SK-N-SH (cell line): ENCODE measurements at regions not wholly inside any gene's neighbourhood (a gene's known extent, or its start where the extent isn't known, plus 50 kb on each side); places are given as distances from the start of the nearest gene placed in this dataset.

Source experiments
- CTCF ChIA-PET: fragments of 300-600, 350-600 bp; formaldehyde crosslinking; extraction: SDS; loops from one replicate; lab custom pipeline; 2021; lab: Yijun Ruan, JAX
- POLR2A ChIA-PET: fragments of 350-600 bp; sonication (Branson Sonifier 250); formaldehyde crosslinking; extraction: SDS; loops from one replicate; lab custom pipeline; 2020; ENCODE audit warnings: antibody characterized with exemption, inconsistent platforms; lab: Yijun Ruan, JAX
- DNase-seq: peaks from one replicate; pipeline ENCODE4 v3.0.0; 2012
- H2AFZ ChIP-seq: fragments of 200-600 bp; sonication (generic); 2 replicates; pipeline ENCODE4 v1.8.1; 2016; ENCODE audit warnings: antibody characterized with exemption, mild to moderate bottlenecking, low read depth
- H3F3A ChIP-seq: fragments of 200-600 bp; sonication (generic); replicated peaks from 2 replicates; pipeline ENCODE3; 2016; ENCODE audit warnings: antibody characterized with exemption, mild to moderate bottlenecking; ENCODE audit not compliant: insufficient read depth
- H3K27ac ChIP-seq, 2 experiments: fragments of 200-500 bp in 1 of 2; fragments of 200-600 bp in 1 of 2; sonication (Bioruptor generic) in 1 of 2; sonication (generic), shearing (Covaris generic) in 1 of 2; 2 replicates each; pipeline versions ENCODE4 v1.5.1 to v1.6.1; 2014 to 2016; ENCODE audit warnings: low read depth in 2 of 2, inconsistent platforms in 1 of 2, low read length in 1 of 2, mild to moderate bottlenecking in 1 of 2, mixed read lengths in 1 of 2
- H3K27me3 ChIP-seq: fragments of 200-600 bp; sonication (generic), shearing (Covaris generic); 2 replicates; pipeline ENCODE4 v1.6.1; 2016; ENCODE audit warnings: mixed run types; ENCODE audit not compliant: insufficient read depth
- H3K36me3 ChIP-seq, 2 experiments: fragments of 200-500 bp in 1 of 2; fragments of 200-600 bp in 1 of 2; sonication (Bioruptor generic) in 1 of 2; sonication (generic) in 1 of 2; replicated peaks in 1 of 2; 2 replicates each; pipeline versions ENCODE3 to v1.5.1; 2014 to 2016; ENCODE audit warnings: low read length in 1 of 2, mild to moderate bottlenecking in 1 of 2; ENCODE audit not compliant: insufficient read depth in 2 of 2, control insufficient read depth in 1 of 2
- H3K4me1 ChIP-seq, 2 experiments: fragments of 200-500 bp in 1 of 2; fragments of 200-600 bp in 1 of 2; sonication (Bioruptor generic) in 1 of 2; sonication (generic), shearing (Covaris generic) in 1 of 2; 2 replicates each; pipeline versions ENCODE4 v1.5.1 to v1.6.1; 2014 to 2016; ENCODE audit warnings: low read depth in 1 of 2, low read length in 1 of 2, mixed run types in 1 of 2; ENCODE audit not compliant: insufficient read depth in 2 of 2, control insufficient read depth in 1 of 2
- H3K4me2 ChIP-seq: fragments of 200-600 bp; sonication (generic), shearing (Covaris generic); 2 replicates; pipeline ENCODE4 v1.6.1; 2017; ENCODE audit warnings: mixed run types
- H3K4me3 ChIP-seq, 2 experiments: fragments of 200-500 bp in 1 of 2; fragments of 200-600 bp in 1 of 2; sonication (Bioruptor generic) in 1 of 2; sonication (generic), shearing (Covaris generic) in 1 of 2; 2 replicates each; pipeline versions ENCODE4 v1.5.1 to v1.8.1; 2014 to 2016; ENCODE audit warnings: low read depth in 2 of 2, inconsistent platforms in 1 of 2, low read length in 1 of 2, mild to moderate bottlenecking in 1 of 2, mixed read lengths in 1 of 2, moderate library complexity in 1 of 2
- H3K79me2 ChIP-seq: fragments of 200-600 bp; sonication (generic); 2 replicates; pipeline ENCODE4 v1.8.1; 2017; ENCODE audit warnings: mild to moderate bottlenecking; ENCODE audit not compliant: insufficient read depth
- H3K9ac ChIP-seq: fragments of 200-600 bp; sonication (generic); 2 replicates; pipeline ENCODE4 v1.6.1; 2017; ENCODE audit warnings: mixed run types
- H3K9me2 ChIP-seq: fragments of 200-600 bp; sonication (generic); 2 replicates; pipeline ENCODE4 v1.6.1; 2017; ENCODE audit warnings: mixed run types
- H3K9me3 ChIP-seq: fragments of 200-600 bp; sonication (generic); 2 replicates; pipeline ENCODE4 v1.6.1; 2017; ENCODE audit warnings: mixed run types, mild to moderate bottlenecking, moderate library complexity
- H4K20me1 ChIP-seq: fragments of 200-600 bp; sonication (generic); 2 replicates; pipeline ENCODE4 v1.6.1; 2017; ENCODE audit warnings: mild to moderate bottlenecking, mixed run types; ENCODE audit not compliant: insufficient read depth
- CHD2 ChIP-seq: fragments of 150-350 bp; IDR thresholded peaks from 2 replicates; pipeline ENCODE4 v1.6.1; 2018; ENCODE audit warnings: low read length; ENCODE audit not compliant: partially characterized antibody
- ELF1 ChIP-seq: IDR thresholded peaks from 2 replicates; pipeline ENCODE4 v1.4.0; 2012
- EZH2phosphoT487 ChIP-seq: fragments of 200-600 bp; sonication (generic); IDR thresholded peaks from 2 replicates; pipeline ENCODE4 v1.6.1; 2017; ENCODE audit warnings: low read depth, mixed run types, mild to moderate bottlenecking, antibody characterized with exemption, moderate library complexity, borderline replicate concordance
- FOSL2 ChIP-seq: IDR thresholded peaks from 2 replicates; pipeline ENCODE4 v1.4.0; 2012; ENCODE audit warnings: low read depth, mild to moderate bottlenecking, moderate library complexity, borderline replicate concordance
- GABPA ChIP-seq: IDR thresholded peaks from 2 replicates; pipeline ENCODE4 v1.4.0; 2012; ENCODE audit warnings: low read depth, mild to moderate bottlenecking
- MEF2A ChIP-seq: IDR thresholded peaks from 2 replicates; pipeline ENCODE4 v1.4.0; 2012; ENCODE audit warnings: low read depth, borderline replicate concordance
- MXI1 ChIP-seq: IDR thresholded peaks from 2 replicates; pipeline ENCODE4 v1.6.1; 2012; ENCODE audit warnings: mild to moderate bottlenecking, low read depth, low read length, improper control_type of control experiment
- NFIC ChIP-seq: IDR thresholded peaks from 2 replicates; pipeline ENCODE4 v1.4.0; 2012; ENCODE audit warnings: borderline replicate concordance
- POLR2AphosphoS5 ChIP-seq: IDR thresholded peaks from 2 replicates; pipeline ENCODE4 v1.6.1; 2012; ENCODE audit warnings: low read depth, low read length
- RAD21 ChIP-seq: IDR thresholded peaks from 2 replicates; pipeline ENCODE4 v1.6.1; 2012; ENCODE audit warnings: mild to moderate bottlenecking, low read length
- RFX5 ChIP-seq: IDR thresholded peaks from 2 replicates; pipeline ENCODE4 v1.6.1; 2012; ENCODE audit warnings: mild to moderate bottlenecking, improper control_type of control experiment, low read length
- SIN3A ChIP-seq: IDR thresholded peaks from 2 replicates; pipeline ENCODE4 v1.6.1; 2012; ENCODE audit warnings: low read depth, mild to moderate bottlenecking, low read length, moderate library complexity, borderline replicate concordance
- TCF12 ChIP-seq: IDR thresholded peaks from 2 replicates; pipeline ENCODE4 v1.4.0; 2012
- TEAD4 ChIP-seq: IDR thresholded peaks from 2 replicates; pipeline ENCODE4 v1.4.0; 2012; ENCODE audit warnings: mild to moderate bottlenecking, borderline replicate concordance; ENCODE audit not compliant: insufficient read depth
- USF1 ChIP-seq: IDR thresholded peaks from 2 replicates; pipeline ENCODE4 v1.4.0; 2012; ENCODE audit warnings: low read depth, borderline replicate concordance
- WGBS: methylation state at CpG from one replicate; pipeline ENCODE4 v1.1.6; 2017; ENCODE audit warnings: low lambda C conversion rate; 5-methylcytosine and 5-hydroxymethylcytosine counted together
- TF ChIP-seq, protein P1 (sequence below): IDR thresholded peaks from 2 replicates; pipeline ENCODE4; 2012
- TF ChIP-seq, protein P2 (sequence below): fragments of 150-350 bp; IDR thresholded peaks from 2 replicates; pipeline ENCODE4 v1.6.1; 2017; ENCODE audit warnings: antibody characterized with exemption, low read length, low read depth, borderline replicate concordance

GRCh38 chr2:7612969-7613368 lies 695.8 kb downstream of the RNF144A start:
- ChIA-PET POLR2A (no interaction called here), CTCF (interaction anchor here (1.3 kb wide), 1 partner anchor 23 kb away, joined by 3 read pairs; no protein-coding TSS in a partner anchor)
- H4K20me1 ChIP-seq: no peaks in the 10 kb centered on the region
- H3K9me3 ChIP-seq: no peaks in the 10 kb centered on the region
- peaks cover 0 to 5% of the 10 kb centered on the region in 2 experiments; a peak in 1 of 4 replicates for H3K4me1 ChIP-seq
- no peaks in the 10 kb centered on the region for H3K36me3 ChIP-seq
- WGBS: 38% methylated on average over 3 of the region's 3 CpGs
- TF ChIP-seq RAD21: no peak
- peak; percentile 35; the same call in 1 of the 2 replicates for TF ChIP-seq FOSL2
- no peak overlapping the region for H3K9ac ChIP-seq
- no peak overlapping the region for H2AFZ ChIP-seq
- no peaks in the 10 kb centered on the region for H3K9me2 ChIP-seq
- H3K4me2 ChIP-seq: no peak overlapping the region
- H3F3A ChIP-seq: no peaks in the 10 kb centered on the region
- H3K27me3 ChIP-seq: no peaks in the 10 kb centered on the region
- DNase-seq: no peak
- H3K27ac ChIP-seq: no peak overlapping the region
- no peak overlapping the region for H3K4me3 ChIP-seq
- no peaks in the 10 kb centered on the region for H3K79me2 ChIP-seq

DNA sequence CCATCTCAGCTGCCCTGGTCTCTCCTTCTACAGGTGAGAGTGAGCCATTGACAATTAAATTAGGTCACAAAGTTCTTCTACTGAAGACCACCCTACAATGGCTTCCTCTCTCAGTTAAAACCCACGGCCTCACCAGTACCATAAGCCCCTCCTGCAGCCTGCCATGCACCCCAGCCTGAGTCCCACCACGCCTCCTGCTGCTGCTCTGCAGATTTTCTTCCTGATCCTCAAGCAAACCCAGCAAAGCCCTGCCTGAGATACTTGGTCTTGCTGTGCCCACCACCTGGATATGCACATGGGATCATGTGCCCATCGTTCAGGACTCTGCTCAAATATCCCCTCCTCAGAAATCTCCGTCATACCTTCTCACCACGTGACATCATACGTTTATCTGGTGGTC lies 696.6 kb downstream of the RNF144A start:
- H3K4me1 ChIP-seq: peaks cover 0 to 5% of the 10 kb centered on the region in 2 experiments; a peak in 1 of 4 replicates
- H3K27me3 ChIP-seq: no peaks in the 10 kb centered on the region
- ChIA-PET CTCF (no interaction called here), POLR2A (no interaction called here)
- H3K9me2 ChIP-seq: no peaks in the 10 kb centered on the region
- H3K36me3 ChIP-seq: no peaks in the 10 kb centered on the region
- H2AFZ ChIP-seq: no peak overlapping the region
- 63% methylated on average over 6 of the region's 6 CpGs for WGBS
- H4K20me1 ChIP-seq: no peaks in the 10 kb centered on the region
- no peaks in the 10 kb centered on the region for H3K9me3 ChIP-seq
- no peak overlapping the region for H3K4me2 ChIP-seq
- no peak for DNase-seq
- H3K79me2 ChIP-seq: no peaks in the 10 kb centered on the region
- H3K9ac ChIP-seq: no peak overlapping the region
- H3K27ac ChIP-seq: no peak overlapping the region
- H3F3A ChIP-seq: no peaks in the 10 kb centered on the region
- no peak for TF ChIP-seq FOSL2
- no peak for TF ChIP-seq CHD2
- TF ChIP-seq, protein P1, sequence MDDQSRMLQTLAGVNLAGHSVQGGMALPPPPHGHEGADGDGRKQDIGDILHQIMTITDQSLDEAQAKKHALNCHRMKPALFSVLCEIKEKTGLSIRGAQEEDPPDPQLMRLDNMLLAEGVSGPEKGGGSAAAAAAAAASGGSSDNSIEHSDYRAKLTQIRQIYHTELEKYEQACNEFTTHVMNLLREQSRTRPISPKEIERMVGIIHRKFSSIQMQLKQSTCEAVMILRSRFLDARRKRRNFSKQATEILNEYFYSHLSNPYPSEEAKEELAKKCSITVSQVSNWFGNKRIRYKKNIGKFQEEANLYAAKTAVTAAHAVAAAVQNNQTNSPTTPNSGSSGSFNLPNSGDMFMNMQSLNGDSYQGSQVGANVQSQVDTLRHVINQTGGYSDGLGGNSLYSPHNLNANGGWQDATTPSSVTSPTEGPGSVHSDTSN: no peak
- no peak for TF ChIP-seq RAD21
- TF ChIP-seq USF1: no peak
- TF ChIP-seq MXI1: no peak
- no peak for TF ChIP-seq ELF1
- no peak for TF ChIP-seq POLR2AphosphoS5
- no peak for TF ChIP-seq SIN3A
- no peak for TF ChIP-seq MEF2A
- no peak for TF ChIP-seq RFX5
- TF ChIP-seq GABPA: no peak
- no peak for TF ChIP-seq TCF12
- TF ChIP-seq, protein P2, sequence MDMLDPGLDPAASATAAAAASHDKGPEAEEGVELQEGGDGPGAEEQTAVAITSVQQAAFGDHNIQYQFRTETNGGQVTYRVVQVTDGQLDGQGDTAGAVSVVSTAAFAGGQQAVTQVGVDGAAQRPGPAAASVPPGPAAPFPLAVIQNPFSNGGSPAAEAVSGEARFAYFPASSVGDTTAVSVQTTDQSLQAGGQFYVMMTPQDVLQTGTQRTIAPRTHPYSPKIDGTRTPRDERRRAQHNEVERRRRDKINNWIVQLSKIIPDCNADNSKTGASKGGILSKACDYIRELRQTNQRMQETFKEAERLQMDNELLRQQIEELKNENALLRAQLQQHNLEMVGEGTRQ: no peak
- TF ChIP-seq EZH2phosphoT487: no peak
- TF ChIP-seq TEAD4: no peak
- TF ChIP-seq NFIC: no peak
- no peak overlapping the region for H3K4me3 ChIP-seq
